ENCODE measurements at regions not wholly inside any gene's neighbourhood (a gene's known extent, or its start where the extent isn't known, plus 50 kb on each side); places are given as distances from the start of the nearest gene placed in this dataset.

DNA sequence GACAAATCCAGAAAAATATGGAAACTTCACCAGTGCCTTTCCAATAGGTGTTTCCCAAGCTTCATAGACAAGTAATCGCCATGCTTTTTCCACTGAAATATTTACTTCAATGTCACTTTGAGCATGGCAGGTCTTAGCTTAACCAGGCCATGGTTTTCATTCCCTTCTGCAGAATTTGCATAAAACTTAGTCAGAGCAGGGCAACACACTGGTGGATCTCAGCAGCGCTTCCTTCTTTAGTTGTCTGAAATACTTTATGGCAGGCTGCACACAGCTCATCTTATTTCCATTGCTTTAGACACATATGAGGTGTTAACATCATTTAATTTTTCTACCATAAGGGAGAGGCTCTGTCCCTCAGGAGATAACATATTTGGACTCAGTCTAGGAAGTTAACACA is 102.9 kb upstream of the AHR start:
- no peak for TF ChIP-seq POLR2A (IDR thresholded peaks at IDR 0.05)
- no peak for TF ChIP-seq EP300 (IDR thresholded peaks at IDR 0.05)
- TF ChIP-seq, protein P1, sequence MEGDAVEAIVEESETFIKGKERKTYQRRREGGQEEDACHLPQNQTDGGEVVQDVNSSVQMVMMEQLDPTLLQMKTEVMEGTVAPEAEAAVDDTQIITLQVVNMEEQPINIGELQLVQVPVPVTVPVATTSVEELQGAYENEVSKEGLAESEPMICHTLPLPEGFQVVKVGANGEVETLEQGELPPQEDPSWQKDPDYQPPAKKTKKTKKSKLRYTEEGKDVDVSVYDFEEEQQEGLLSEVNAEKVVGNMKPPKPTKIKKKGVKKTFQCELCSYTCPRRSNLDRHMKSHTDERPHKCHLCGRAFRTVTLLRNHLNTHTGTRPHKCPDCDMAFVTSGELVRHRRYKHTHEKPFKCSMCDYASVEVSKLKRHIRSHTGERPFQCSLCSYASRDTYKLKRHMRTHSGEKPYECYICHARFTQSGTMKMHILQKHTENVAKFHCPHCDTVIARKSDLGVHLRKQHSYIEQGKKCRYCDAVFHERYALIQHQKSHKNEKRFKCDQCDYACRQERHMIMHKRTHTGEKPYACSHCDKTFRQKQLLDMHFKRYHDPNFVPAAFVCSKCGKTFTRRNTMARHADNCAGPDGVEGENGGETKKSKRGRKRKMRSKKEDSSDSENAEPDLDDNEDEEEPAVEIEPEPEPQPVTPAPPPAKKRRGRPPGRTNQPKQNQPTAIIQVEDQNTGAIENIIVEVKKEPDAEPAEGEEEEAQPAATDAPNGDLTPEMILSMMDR (IDR thresholded peaks at IDR 0.05), result no peak

Data from tibial nerve (tissue), 4 donors.